SK-N-SH (cell line): ENCODE measurements at regions not wholly inside any gene's neighbourhood (a gene's known extent, or its start where the extent isn't known, plus 50 kb on each side); places are given as distances from the start of the nearest gene placed in this dataset.

Source experiments
- CTCF ChIA-PET: fragments of 300-600, 350-600 bp; formaldehyde crosslinking; extraction: SDS; loops from one replicate; lab custom pipeline; 2021; lab: Yijun Ruan, JAX
- POLR2A ChIA-PET: fragments of 350-600 bp; sonication (Branson Sonifier 250); formaldehyde crosslinking; extraction: SDS; loops from one replicate; lab custom pipeline; 2020; ENCODE audit warnings: antibody characterized with exemption, inconsistent platforms; lab: Yijun Ruan, JAX
- DNase-seq: peaks from one replicate; pipeline ENCODE4 v3.0.0; 2012
- H2AFZ ChIP-seq: fragments of 200-600 bp; sonication (generic); 2 replicates; pipeline ENCODE4 v1.8.1; 2016; ENCODE audit warnings: antibody characterized with exemption, mild to moderate bottlenecking, low read depth
- H3F3A ChIP-seq: fragments of 200-600 bp; sonication (generic); replicated peaks from 2 replicates; pipeline ENCODE3; 2016; ENCODE audit warnings: antibody characterized with exemption, mild to moderate bottlenecking; ENCODE audit not compliant: insufficient read depth
- H3K27ac ChIP-seq, 2 experiments: fragments of 200-500 bp in 1 of 2; fragments of 200-600 bp in 1 of 2; sonication (Bioruptor generic) in 1 of 2; sonication (generic), shearing (Covaris generic) in 1 of 2; 2 replicates each; pipeline versions ENCODE4 v1.5.1 to v1.6.1; 2014 to 2016; ENCODE audit warnings: low read depth in 2 of 2, inconsistent platforms in 1 of 2, low read length in 1 of 2, mild to moderate bottlenecking in 1 of 2, mixed read lengths in 1 of 2
- H3K27me3 ChIP-seq: fragments of 200-600 bp; sonication (generic), shearing (Covaris generic); 2 replicates; pipeline ENCODE4 v1.6.1; 2016; ENCODE audit warnings: mixed run types; ENCODE audit not compliant: insufficient read depth
- H3K36me3 ChIP-seq, 2 experiments: fragments of 200-500 bp in 1 of 2; fragments of 200-600 bp in 1 of 2; sonication (Bioruptor generic) in 1 of 2; sonication (generic) in 1 of 2; replicated peaks in 1 of 2; 2 replicates each; pipeline versions ENCODE3 to v1.5.1; 2014 to 2016; ENCODE audit warnings: low read length in 1 of 2, mild to moderate bottlenecking in 1 of 2; ENCODE audit not compliant: insufficient read depth in 2 of 2, control insufficient read depth in 1 of 2
- H3K4me1 ChIP-seq, 2 experiments: fragments of 200-500 bp in 1 of 2; fragments of 200-600 bp in 1 of 2; sonication (Bioruptor generic) in 1 of 2; sonication (generic), shearing (Covaris generic) in 1 of 2; 2 replicates each; pipeline versions ENCODE4 v1.5.1 to v1.6.1; 2014 to 2016; ENCODE audit warnings: low read depth in 1 of 2, low read length in 1 of 2, mixed run types in 1 of 2; ENCODE audit not compliant: insufficient read depth in 2 of 2, control insufficient read depth in 1 of 2
- H3K4me2 ChIP-seq: fragments of 200-600 bp; sonication (generic), shearing (Covaris generic); 2 replicates; pipeline ENCODE4 v1.6.1; 2017; ENCODE audit warnings: mixed run types
- H3K4me3 ChIP-seq, 2 experiments: fragments of 200-500 bp in 1 of 2; fragments of 200-600 bp in 1 of 2; sonication (Bioruptor generic) in 1 of 2; sonication (generic), shearing (Covaris generic) in 1 of 2; 2 replicates each; pipeline versions ENCODE4 v1.5.1 to v1.8.1; 2014 to 2016; ENCODE audit warnings: low read depth in 2 of 2, inconsistent platforms in 1 of 2, low read length in 1 of 2, mild to moderate bottlenecking in 1 of 2, mixed read lengths in 1 of 2, moderate library complexity in 1 of 2
- H3K79me2 ChIP-seq: fragments of 200-600 bp; sonication (generic); 2 replicates; pipeline ENCODE4 v1.8.1; 2017; ENCODE audit warnings: mild to moderate bottlenecking; ENCODE audit not compliant: insufficient read depth
- H3K9ac ChIP-seq: fragments of 200-600 bp; sonication (generic); 2 replicates; pipeline ENCODE4 v1.6.1; 2017; ENCODE audit warnings: mixed run types
- H3K9me2 ChIP-seq: fragments of 200-600 bp; sonication (generic); 2 replicates; pipeline ENCODE4 v1.6.1; 2017; ENCODE audit warnings: mixed run types
- H3K9me3 ChIP-seq: fragments of 200-600 bp; sonication (generic); 2 replicates; pipeline ENCODE4 v1.6.1; 2017; ENCODE audit warnings: mixed run types, mild to moderate bottlenecking, moderate library complexity
- H4K20me1 ChIP-seq: fragments of 200-600 bp; sonication (generic); 2 replicates; pipeline ENCODE4 v1.6.1; 2017; ENCODE audit warnings: mild to moderate bottlenecking, mixed run types; ENCODE audit not compliant: insufficient read depth
- CTCF ChIP-seq: fragments of 200-600 bp; sonication (generic); IDR thresholded peaks from 2 replicates; pipeline ENCODE4 v1.6.1; 2017; ENCODE audit warnings: antibody characterized with exemption, mild to moderate bottlenecking, moderate library complexity
- EP300 ChIP-seq, 2 experiments: IDR thresholded peaks; 2 replicates each; pipeline versions ENCODE4 v1.4.0 to v1.6.1; 2012; ENCODE audit warnings: borderline replicate concordance in 1 of 2, low read depth in 1 of 2, low read length in 1 of 2
- FOSL2 ChIP-seq: IDR thresholded peaks from 2 replicates; pipeline ENCODE4 v1.4.0; 2012; ENCODE audit warnings: low read depth, mild to moderate bottlenecking, moderate library complexity, borderline replicate concordance
- GABPA ChIP-seq: IDR thresholded peaks from 2 replicates; pipeline ENCODE4 v1.4.0; 2012; ENCODE audit warnings: low read depth, mild to moderate bottlenecking
- GATA2 ChIP-seq: sonication (generic); formaldehyde crosslinking; IDR thresholded peaks from 2 replicates; pipeline ENCODE4 v1.5.0; 2020; ENCODE audit warnings: mild to moderate bottlenecking, missing genetic modification reagents
- IRF3 ChIP-seq: fragments of 150-350 bp; IDR thresholded peaks from 2 replicates; pipeline ENCODE4 v1.6.1; 2016; ENCODE audit warnings: mild to moderate bottlenecking, low read depth, low read length
- MAX ChIP-seq: IDR thresholded peaks from 2 replicates; pipeline ENCODE4 v1.4.0; 2012; ENCODE audit warnings: low read depth
- NFIC ChIP-seq: IDR thresholded peaks from 2 replicates; pipeline ENCODE4 v1.4.0; 2012; ENCODE audit warnings: borderline replicate concordance
- NRF1 ChIP-seq: IDR thresholded peaks from 2 replicates; pipeline ENCODE4 v1.6.1; 2012; ENCODE audit warnings: low read depth, mild to moderate bottlenecking, low read length
- RCOR1 ChIP-seq: fragments of 150-350 bp; IDR thresholded peaks from 2 replicates; pipeline ENCODE4 v1.6.1; 2017; ENCODE audit warnings: antibody characterized with exemption, low read length
- REST ChIP-seq: IDR thresholded peaks from 2 replicates; pipeline ENCODE4 v1.6.1; 2012; ENCODE audit warnings: mild to moderate bottlenecking, low read depth, low read length, moderate library complexity
- SIN3A ChIP-seq: IDR thresholded peaks from 2 replicates; pipeline ENCODE4 v1.6.1; 2012; ENCODE audit warnings: low read depth, mild to moderate bottlenecking, low read length, moderate library complexity, borderline replicate concordance
- SMC3 ChIP-seq: IDR thresholded peaks from 2 replicates; pipeline ENCODE4 v1.6.1; 2012; ENCODE audit warnings: low read depth, low read length, improper control_type of control experiment
- TAF1 ChIP-seq: IDR thresholded peaks from 2 replicates; pipeline ENCODE4 v1.6.1; 2012; ENCODE audit warnings: low read depth, mild to moderate bottlenecking, low read length, moderate library complexity, borderline replicate concordance
- TCF12 ChIP-seq: IDR thresholded peaks from 2 replicates; pipeline ENCODE4 v1.4.0; 2012
- TEAD4 ChIP-seq: IDR thresholded peaks from 2 replicates; pipeline ENCODE4 v1.4.0; 2012; ENCODE audit warnings: mild to moderate bottlenecking, borderline replicate concordance; ENCODE audit not compliant: insufficient read depth
- USF1 ChIP-seq: IDR thresholded peaks from 2 replicates; pipeline ENCODE4 v1.4.0; 2012; ENCODE audit warnings: low read depth, borderline replicate concordance
- ZBTB33 ChIP-seq: IDR thresholded peaks from 2 replicates; pipeline ENCODE4 v1.4.0; 2012; ENCODE audit warnings: low read depth, borderline replicate concordance
- WGBS: methylation state at CpG from one replicate; pipeline ENCODE4 v1.1.6; 2017; ENCODE audit warnings: low lambda C conversion rate; 5-methylcytosine and 5-hydroxymethylcytosine counted together

GRCh38 chr10:64959116-64959515 lies 1437.9 kb downstream of the REEP3 start:
- H3K9ac ChIP-seq, result no peak overlapping the region
- H3K9me2 ChIP-seq, result no peaks in the 10 kb centered on the region
- no peak for TF ChIP-seq GATA2 (CRISPR knock-in tag)
- no peak for TF ChIP-seq TAF1
- TF ChIP-seq GABPA, result no peak
- no peak for TF ChIP-seq RCOR1
- no peak for TF ChIP-seq SMC3
- no peak for TF ChIP-seq EP300 (IDR thresholded peaks at IDR 0.05; ENCODE audit: borderline replicate concordance in 1 of 2, low read depth in 1 of 2, low read length in 1 of 2)
- TF ChIP-seq TEAD4, result no peak
- no peak for TF ChIP-seq CTCF
- no peak for TF ChIP-seq ZBTB33
- TF ChIP-seq IRF3, result no peak
- no peak for TF ChIP-seq FOSL2
- no peak for TF ChIP-seq NFIC
- TF ChIP-seq USF1, result no peak
- TF ChIP-seq REST, result no peak
- no peak for TF ChIP-seq SIN3A
- no peak for TF ChIP-seq NRF1
- TF ChIP-seq TCF12, result no peak
- no peak for TF ChIP-seq MAX
- H3K79me2 ChIP-seq, result no peaks in the 10 kb centered on the region
- POLR2A ChIA-PET, result no interaction called here
- no peak overlapping the region for H3K4me3 ChIP-seq
- H4K20me1 ChIP-seq, result no peaks in the 10 kb centered on the region
- DNase-seq, result no peak
- 42% methylated on average over 1 of the region's 1 CpG for whole genome bisulfite sequencing
- H3K36me3 ChIP-seq, result no peaks in the 10 kb centered on the region
- H3K27me3 ChIP-seq, result no peaks in the 10 kb centered on the region
- H3F3A ChIP-seq, result no peaks in the 10 kb centered on the region
- no peak overlapping the region for H3K4me2 ChIP-seq
- H3K27ac ChIP-seq, result no peak overlapping the region
- no peak overlapping the region for H2AFZ ChIP-seq
- H3K4me1 ChIP-seq, result no peaks in the 10 kb centered on the region
- CTCF ChIA-PET, result interaction anchor here (0.9 kb wide), 1 partner anchor 17 kb away, joined by 3 read pairs; no protein-coding TSS in a partner anchor
- H3K9me3 ChIP-seq, result no peaks in the 10 kb centered on the region; the same call in 1 of the 2 replicates
